ENCODE measurements at regions not wholly inside any gene's neighbourhood (a gene's known extent, or its start where the extent isn't known, plus 50 kb on each side); places are given as distances from the start of the nearest gene placed in this dataset.

DNA sequence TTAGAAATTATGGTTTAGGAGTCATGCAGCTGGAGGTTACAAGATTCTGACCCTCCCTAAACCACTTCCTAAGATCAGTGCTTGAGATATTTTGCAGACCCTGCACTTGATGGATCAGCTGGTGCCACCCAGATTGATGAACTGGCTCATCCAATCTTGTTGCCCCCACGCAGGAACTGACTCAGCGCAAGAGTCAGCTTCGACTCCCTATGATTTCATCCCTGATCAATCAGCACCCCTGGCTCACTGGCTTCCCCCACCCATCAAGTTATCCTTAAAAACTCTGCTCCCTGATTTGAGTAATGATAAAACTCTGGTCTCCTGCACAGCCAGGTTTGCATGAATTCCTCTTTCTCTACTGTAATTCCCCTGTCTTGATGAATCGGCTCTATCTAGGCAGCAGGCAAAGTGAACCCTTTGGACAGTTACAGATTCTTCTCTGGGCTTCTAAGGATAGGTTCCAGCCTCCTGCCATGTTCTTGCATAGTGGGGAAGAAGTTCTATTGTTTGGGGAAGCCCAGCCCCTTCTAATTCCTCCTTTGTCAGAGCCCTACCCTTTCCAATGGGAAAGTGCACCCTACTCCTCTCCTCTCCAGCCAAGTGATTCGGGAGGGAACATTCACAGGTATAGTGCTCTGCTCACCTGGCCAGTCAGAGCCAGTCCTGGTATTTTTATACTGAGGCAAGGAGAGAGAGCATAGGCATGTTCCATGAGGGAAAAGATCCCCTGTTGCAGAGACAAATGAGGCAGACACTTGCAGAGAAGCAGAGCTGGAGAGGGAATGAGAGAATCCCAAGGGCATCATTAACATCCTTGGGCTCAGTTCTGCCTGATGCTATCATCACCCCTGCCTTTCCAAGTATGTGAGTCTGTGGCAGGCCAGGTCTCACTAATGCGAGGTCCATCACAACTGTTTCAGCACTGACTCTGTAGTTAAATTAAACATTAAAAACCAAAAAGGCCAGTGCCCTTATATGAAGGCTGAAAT, 224.4 kb upstream of the GALNT17 start:
- DNase-seq: no peak

DNA sequence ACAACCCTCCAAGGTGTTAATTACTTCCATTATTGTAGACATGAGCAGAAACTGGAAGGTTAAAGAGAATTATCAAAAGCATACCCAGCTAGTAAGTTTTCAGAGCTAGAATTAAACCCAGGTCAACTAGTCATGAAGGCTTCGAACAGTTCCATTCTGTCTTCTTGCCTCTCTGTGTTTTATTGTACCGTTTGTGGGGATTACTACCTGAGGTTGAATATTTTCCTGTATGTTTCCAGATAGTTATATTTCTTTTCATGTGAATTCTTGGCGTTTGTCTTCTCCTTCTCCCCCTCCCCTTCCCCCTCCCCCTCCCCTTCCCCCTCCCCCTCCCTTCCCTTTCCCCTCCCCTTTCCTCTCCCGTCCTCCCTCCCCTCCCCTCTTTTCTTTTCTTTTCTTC, 218.0 kb upstream of the GALNT17 start:
- DNase-seq: no peak

DNA sequence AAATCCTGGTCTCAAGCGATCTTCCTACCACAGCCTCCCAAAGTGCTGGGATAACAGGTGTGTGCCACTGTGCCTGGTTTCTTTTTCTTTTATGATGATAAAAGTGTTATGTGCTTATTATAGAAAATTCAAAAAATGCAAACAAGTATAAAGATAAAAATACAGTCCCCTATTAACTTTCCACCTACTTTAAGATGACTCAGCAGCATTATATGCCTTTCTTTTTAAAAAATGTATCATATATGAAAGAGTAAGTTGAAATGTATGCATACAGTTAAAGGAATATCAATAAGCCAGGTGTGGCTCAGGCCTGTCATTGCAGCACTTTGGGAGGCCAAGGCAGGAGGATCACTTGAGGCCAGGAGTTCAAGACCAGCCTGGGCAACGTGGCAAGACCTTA, 216.9 kb upstream of the GALNT17 start:
- DNase-seq: no peak

DNA sequence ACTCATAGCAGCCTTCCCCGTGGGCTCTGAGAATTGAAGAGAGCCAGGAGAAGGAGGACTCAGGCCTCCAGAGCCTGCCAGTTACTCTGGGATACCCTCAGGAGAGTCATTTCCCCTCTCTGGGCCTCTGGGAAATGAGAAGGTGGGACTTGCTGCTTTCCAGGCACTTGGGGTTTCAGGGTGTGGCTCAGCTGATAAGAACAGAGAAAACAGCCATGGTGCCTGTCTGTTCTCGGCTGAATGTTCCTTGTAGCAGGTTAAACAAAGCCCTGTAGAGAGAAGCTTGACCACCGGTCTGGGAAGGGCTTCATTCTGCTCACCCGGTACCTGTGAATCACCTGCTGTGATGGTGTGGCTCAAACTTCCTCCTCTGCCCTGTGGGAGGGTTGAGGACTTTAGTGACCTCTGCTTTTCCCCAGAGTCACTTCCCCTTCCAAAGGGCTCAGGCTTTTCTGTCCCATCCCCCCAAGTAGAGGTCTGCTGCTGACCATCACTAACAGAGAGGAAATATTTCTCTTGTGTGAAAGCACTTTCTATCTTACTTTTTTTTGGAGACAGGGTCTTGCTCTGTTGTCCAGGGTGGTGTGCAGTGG, 212.4 kb upstream of the GALNT17 start:
- no peak for DNase-seq

DNA sequence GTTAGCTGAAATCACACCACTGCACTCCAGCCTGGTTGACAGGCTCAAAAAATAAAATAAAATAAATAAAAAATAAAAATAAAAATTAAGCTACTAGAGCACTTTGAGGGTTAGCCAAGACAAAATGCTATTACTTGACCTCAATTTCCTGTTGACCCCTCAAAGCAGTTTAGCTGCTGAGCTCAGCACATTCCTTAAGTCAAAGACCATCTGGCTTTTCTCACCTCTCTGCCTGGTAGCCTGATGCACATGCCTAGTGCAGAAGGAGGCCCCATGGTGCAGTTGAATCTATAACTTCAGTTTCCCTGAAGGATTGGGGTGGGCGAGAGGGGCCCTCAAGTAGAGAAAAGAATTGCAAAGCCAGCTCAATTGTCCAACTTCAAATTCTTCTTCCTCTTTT, 211.1 kb upstream of the GALNT17 start:
- DNase-seq: no peak

DNA sequence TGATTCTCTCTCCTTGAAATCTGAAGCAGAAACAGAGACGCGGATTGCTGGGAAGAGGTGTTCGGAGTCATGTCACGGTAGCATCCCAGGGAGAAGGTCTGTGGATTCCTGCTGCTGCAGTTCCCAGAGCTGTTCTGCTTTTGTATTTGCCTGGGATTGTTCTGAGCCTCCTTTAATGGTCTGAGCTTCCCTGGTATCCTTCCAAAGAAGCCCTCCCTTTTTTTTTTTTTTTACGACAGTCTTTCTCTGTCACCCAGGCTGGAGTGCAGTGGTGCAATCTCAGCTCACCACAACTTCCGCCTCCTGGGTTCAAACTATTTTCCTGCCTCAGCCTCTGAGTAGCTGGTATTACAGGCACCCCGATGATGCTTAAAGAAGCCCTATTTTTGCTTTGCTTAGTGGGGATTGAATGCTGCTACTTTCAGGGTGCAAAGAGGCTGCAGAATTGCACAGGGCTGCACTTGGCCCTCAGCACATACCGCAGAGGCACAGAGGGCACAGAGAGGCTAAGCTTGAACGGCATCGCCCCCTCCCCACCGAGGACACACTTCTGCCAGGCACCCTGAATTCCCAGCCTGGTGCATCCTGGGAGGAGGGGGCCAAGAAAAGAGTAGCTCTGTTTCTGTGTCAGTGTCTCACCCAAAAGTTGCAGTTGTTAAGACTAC, 208.6 kb upstream of the GALNT17 start:
- DNase-seq: no peak

DNA sequence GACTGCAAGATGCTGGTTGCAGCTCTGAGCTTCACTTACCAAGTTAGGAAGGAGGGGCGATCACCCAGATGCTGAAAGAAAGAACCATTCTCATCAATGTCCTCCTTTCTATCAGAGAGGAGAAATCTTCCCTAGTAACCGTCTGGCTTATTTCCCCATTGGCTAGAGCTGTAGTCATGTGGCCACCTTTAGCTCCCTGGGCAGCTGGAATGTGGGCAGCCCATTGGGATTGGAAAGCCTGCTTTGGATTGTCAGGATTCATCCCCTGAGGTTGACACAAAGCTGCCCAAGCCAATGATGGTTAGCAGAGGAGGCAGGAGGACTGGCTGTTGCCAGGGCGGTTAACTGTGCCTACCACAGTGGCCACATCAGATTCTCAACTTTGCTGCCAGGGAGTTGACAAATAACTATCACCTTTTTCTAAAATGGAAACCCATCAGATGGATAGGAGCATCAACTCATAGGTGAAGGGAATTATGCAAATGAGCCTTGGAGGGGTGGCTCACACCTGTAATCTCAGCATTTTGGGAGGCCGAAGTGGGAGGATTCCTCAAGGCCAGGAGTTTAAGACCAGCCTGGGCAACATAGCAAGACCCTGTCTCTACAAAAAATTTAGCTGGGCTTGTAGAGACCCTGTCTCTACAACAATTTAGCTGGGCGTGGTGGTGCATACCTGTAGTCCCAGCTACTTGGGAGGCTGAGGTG, 206.4 kb upstream of the GALNT17 start:
- DNase-seq: no peak

DNA sequence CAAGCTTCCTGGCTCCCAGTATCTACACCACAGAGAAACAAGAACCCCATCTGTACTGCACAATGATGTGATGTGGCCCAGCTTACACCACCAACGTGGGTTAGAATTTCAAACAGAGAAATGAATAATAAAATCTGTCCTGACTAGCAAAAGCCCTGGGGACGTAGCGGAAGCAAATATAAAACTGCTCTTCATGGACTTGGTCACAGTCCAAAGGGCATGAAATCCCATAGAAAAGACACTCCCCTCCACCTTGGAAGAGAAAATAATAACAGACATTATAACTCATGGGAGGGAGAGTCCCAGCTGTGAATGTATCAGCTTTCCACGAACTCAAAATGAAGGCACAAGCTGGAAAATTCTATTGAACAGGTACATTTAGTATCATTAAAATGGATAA, 205.3 kb upstream of the GALNT17 start:
- DNase-seq: no peak

DNA sequence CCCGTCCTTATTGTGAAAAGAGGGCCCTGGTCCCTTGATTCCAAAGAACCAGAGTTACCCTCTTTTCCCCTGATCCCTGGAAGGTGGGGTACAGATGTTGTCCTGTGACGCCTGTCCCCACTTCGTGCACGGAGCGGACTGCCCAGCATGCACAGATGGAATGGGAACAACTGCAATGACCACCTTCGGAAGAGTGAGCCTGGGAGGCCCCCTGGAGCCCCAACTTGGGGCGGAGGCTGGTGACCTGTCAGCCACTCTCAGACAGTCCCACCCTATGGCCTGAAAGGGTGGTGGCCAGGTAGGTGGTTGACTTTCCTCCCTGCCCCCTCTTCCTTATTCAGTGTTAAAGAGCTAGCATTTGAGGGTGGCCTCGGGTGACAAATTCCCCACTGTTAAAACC, 196.6 kb upstream of the GALNT17 start:
- no peak for DNase-seq

DNA sequence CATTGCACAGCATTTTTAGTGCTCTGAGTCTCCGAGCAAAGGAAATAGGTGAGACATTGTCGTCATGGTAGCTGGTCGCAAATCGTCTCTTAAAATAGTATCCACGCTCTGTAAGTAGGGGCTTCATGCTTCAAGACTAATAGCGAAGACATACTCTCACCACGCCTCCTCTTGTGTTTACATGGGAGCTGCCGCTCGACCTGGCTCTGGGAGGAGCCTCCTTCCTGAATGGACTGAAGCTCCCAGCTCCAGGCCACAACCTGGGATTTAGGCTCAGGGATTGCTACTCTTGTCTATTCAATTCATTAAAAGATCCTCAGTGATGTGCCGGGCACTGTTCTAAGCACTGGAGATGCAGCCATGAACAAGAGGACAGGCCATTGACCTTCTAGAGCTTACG, 196.1 kb upstream of the GALNT17 start:
- DNase-seq: no peak

DNA sequence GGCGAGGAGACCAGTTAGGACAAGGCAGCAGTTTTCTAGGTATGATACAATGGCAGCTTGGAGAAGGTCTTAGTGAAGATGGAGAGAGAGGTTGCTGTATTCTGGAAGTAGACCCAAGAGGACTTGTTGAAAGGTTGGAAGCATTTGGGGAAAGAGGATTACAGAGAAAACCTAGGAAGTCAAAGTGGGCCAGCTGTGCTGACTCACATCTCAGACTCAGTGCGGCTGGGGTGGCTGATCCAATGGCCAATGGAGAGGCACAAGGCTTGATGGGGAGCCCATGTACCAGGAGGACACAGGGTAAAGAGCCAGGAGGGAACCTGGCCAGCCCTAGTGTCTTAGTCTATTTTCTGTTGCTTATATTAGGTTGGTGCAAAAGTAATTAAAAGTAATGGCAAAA, 194.5 kb upstream of the GALNT17 start:
- no peak for DNase-seq

DNA sequence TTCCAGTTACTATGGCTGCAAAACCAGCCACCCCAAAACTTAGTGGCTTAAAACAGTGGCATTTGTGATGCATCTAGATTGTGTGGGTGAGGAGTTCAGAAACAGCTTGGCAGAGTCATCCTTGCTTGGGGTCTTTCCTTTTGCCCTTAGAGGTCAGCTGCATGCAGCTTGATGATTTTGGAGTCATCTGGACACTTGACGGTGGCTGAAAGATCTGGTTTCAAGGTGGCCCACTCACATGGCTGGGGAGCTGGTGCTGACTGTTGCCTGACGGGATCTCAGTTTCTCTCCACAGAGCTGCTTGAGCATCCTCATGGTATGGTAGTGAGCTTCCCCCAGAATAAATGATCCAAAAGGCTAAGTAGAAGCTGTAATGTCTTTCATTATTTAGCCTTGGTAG, 191.3 kb upstream of the GALNT17 start:
- no peak for DNase-seq

DNA sequence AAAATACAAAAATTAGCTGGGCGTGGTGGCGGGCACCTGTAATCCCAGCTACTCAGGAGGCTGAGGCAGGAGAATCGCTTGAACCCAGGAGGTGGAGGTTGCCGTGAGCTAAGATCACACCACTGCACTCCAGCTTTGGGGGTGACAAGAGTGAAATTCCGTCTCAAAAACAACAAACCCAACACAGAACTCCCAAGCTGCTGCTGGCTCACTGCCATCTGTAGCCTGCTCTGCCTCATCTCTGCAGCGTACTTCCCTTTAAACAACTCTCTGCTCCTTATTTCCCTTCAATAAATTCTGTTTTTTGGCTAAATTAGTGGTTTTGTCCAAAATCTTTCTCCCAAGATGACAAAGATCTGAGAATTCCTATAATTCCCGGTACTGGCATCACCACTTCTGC, 189.2 kb upstream of the GALNT17 start:
- no peak for DNase-seq

DNA sequence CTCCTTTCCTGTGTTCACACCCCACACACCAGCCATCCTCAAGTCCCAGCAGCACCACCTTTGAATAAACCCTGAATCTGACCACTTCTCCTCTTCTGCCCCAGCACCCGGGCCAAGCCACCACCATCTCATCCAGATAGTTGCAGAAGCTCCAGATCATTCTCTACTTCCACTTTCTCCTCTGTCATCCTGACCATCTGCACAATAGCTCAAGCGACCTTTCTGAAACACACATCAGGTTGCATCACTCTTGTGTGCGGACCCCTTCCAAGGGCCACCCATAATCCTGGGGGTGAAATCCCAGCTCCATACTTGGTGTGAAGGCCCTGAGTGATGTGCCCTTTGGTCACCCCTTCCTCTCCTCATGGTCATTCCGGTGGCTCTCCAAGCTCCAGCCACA, 187.4 kb upstream of the GALNT17 start:
- no peak for DNase-seq

DNA sequence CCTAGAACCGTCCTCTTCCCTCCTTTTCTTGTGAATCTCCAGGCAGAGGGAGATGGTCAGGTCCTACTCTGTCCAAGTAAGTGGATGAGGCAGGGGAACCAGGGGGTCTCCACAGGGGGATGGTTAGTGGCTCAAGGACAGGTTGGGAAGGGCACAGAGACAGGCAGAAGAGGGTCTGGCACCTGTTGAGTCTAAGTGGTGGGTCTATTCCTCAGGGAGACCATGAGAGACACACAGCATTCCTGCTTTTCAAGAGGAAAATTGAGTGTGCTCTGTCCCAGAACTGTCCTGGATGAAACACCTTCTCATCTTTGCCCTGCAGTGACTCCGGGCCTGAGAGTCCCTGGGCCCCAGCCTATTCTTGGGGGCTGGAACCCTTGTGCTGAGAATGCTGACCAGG, 184.8 kb upstream of the GALNT17 start:
- no peak for DNase-seq

DNA sequence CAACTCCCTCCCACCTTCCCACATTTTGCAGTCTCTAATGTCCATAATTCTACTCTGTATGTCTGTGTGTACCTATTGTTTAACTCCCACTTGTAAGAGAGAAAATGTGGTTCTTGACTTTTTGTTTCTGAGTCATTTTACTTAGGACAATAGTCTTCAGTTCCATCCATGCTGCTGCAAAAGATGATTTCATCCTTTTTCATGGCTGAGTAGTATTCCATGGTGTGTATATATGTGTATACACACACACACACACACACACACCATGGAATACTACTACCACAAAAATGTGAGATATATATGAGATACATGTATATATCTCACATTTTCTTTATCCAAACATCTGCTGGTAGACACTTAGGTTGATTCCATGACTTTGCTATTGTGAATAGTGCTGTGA, 182.1 kb upstream of the GALNT17 start:
- no peak for DNase-seq

DNA sequence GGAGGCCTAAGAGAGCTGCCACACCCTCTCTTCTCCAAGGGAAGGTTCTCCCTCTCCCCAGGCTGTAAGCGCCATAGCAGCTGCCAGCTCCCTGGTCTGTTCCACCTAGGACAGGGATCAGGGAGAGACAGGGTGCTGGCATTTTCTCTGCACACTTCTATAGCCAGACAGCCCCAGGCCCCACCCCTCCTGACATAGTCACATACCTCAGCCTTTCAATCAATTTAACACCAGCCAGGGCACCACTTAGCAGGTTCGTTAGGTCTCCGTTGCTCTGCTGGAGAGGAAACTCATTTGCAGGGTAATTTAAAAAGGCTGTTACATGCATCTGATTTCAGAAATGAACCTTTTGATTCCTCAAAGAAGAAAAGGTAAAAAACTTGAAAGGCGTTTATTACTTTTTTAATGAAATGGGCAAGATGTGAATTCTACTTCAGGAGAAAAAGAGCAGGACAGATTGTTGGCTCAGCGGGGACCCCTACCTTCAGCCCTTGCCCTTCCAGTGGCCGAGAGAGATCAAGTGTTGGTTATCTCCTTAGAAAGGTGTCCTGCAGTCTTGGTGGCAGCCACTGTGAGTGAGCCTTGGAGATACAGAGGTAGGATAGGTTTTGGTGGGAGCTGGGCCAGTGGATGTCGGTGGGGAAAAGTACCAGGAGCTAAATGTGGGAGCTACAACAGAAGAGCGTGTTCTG, 180.5 kb upstream of the GALNT17 start:
- DNase-seq: no peak

DNA sequence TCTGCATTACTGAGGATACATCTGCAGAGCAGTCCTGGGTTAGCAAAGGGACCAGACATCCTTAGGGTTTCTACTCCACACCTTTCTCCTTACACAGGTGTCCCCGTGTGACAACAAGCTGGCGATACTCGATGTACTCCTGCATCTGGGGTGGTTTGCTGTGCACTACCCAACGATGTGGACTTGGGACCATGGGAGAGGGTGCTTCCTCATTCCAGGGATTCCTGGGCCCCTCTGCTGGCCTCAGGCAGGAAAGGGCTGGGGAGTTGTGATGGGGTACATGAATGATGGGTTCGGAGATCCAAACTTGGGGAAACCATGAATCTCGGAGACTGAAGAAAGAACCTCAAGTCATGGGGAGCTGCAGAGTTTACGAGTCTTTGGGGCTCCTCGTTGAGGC, 179.6 kb upstream of the GALNT17 start:
- DNase-seq: no peak

DNA sequence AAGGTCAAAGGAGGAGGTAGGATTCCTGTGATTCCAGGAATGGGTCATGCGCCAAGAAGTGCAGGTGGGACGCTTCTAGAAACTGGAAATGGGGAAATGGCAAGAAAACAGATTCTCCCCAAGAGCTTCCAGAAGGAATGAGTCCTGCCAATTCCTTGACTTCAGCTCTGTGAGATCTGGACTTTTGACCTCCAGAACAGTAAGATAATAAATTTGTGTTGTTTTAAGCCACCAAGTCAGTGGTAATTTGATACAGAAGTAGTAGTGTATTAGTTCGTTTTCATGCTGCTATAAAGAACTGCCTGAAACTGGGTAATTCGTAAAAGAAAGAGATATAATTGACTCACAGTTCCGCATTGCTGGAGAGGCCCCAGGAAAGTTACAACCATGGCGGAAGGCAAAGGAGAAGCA, 178.6 kb upstream of the GALNT17 start:
- no peak for DNase-seq

DNA sequence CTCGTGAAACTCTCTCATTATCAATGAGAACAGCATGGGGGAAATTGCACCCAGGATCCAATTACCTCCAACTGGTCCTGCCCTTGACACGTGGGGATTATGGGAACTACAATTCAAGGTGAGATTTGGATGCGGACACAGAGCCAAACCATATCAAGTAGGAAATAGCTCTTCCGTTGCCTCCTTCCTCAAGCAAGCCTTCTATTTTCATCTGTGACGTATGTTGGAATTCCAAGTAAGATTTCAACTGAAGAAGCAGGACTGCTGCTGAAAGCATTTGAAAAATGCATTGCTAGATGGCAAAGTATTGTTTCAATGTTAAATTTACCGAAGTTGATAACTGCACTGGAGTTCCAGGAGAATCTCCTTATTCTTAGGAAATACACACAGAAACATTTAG, 178.1 kb upstream of the GALNT17 start:
- no peak for DNase-seq

DNA sequence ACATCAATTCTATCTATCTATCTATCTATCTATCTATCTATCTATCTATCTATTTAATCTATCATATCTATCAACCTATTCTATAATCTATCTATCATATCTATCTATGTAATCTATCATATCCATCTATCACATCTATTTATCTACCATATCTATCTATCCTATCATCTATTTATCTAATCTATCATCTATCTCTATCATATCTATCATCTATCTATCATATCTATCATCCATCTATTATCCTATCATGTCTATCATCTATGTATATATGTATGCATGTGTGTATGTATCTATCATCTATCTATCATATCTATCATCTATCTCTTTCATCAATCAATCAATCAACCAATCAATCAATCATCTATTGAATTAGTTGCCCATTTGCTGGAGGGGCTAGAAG, 159.3 kb upstream of the GALNT17 start:
- DNase-seq: no peak

DNA sequence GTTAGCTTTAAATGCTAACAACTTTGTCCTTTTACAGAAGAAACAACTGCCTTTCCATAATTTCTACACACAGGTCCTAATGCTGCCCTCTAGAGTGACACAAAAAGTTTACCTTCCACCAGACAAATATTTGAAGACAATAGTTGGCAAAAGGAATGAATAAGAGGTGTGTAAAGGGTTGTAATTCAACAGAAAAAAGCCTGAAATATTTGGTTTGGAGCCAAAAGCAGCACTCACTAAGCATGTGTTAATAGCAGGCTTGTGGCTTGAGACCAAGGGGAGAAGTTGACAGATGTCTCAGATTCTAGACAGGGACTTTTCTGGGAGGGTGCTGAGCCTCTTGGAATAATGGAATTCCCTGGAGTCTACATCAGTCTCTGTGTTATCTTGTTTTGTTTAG, 156.2 kb upstream of the GALNT17 start:
- DNase-seq: no peak

DNA sequence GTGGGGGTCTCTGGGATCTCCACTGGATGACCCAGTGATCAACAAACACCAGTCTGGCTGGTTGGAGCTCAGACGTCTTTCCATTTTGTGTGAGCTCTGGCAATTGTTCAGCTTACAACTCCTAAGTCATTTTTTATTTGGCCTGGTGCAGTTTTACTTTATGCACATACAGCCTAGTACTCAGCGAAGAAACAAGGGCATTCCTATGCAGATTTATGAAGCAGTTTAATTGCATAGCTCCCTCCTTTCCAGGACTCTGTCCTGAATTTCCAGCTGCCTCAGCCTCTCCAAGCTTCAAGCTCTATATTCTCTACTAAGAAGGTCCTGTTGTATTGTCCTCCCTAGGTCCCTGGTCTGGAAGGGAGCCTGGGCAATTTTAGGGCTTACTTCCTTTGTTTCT, 145.6 kb upstream of the GALNT17 start:
- DNase-seq: no peak

Data from effector CD4-positive, alpha-beta T cell (primary cell).